ENCODE measurements at regions not wholly inside any gene's neighbourhood (a gene's known extent, or its start where the extent isn't known, plus 50 kb on each side); places are given as distances from the start of the nearest gene placed in this dataset.

GRCh38 chr3:171955598-171955997, 83.8 kb upstream of the FNDC3B start (continued):
- TF ChIP-seq E2F6 (IDR thresholded peaks at IDR 0.05), result no peak
- no peak for TF ChIP-seq CTCF (IDR thresholded peaks at IDR 0.05; ENCODE audit: control extremely low read depth in 1 of 3, insufficient read depth in 1 of 3, low read depth in 1 of 3, low read length in 3 of 3)
- TF ChIP-seq TEAD4 (IDR thresholded peaks at IDR 0.05; ENCODE audit: low read depth, low read length), result no peak
- no peak for TF ChIP-seq KDM4A (IDR thresholded peaks at IDR 0.05; ENCODE audit: low read depth, low read length, severe bottlenecking)
- no peak for TF ChIP-seq GABPA (IDR thresholded peaks at IDR 0.05; ENCODE audit: borderline replicate concordance, insufficient read depth, low read length)

Data from H1 (cell line).